ENCODE measurements at regions not wholly inside any gene's neighbourhood (a gene's known extent, or its start where the extent isn't known, plus 50 kb on each side); places are given as distances from the start of the nearest gene placed in this dataset.

GRCh38 chr9:108676355-108676754, 179.4 kb downstream of the ACTL7B start:
- Histone ChIP-seq H3K4me1 (ENCODE audit: insufficient read depth, insufficient read length) (peaks cover 4% of the 10 kb centered on the region), H3K27me3 (ENCODE audit: insufficient read depth, insufficient read length) (no peaks in the 10 kb centered on the region), H3K9me3 (ENCODE audit: insufficient read depth, low read length) (no peaks in the 10 kb centered on the region), H3K36me3 (ENCODE audit: insufficient read depth, insufficient read length, low read length) (no peaks in the 10 kb centered on the region), H3K9ac (ENCODE audit: insufficient read length, low read depth) (no peak overlapping the region), H3K4me3 (ENCODE audit: insufficient read length, low read depth) (no peak overlapping the region)
- TF ChIP-seq ZNF274 (IDR thresholded peaks at IDR 0.05; ENCODE audit: low read depth, low read length), result no peak
- no peak for TF ChIP-seq YY1 (IDR thresholded peaks at IDR 0.05; ENCODE audit: insufficient read depth, insufficient read length)
- no peak for TF ChIP-seq SUZ12 (IDR thresholded peaks at IDR 0.05; ENCODE audit: extremely low read depth, insufficient read depth, insufficient read length)
- no peak for DNase-seq (ENCODE audit: low read depth, low spot score)

- Histone ChIP-seq H3K4me1 (ENCODE audit: insufficient read depth, insufficient read length) (peaks cover 4% of the 10 kb centered on the region), H3K27me3 (ENCODE audit: insufficient read depth, insufficient read length) (no peaks in the 10 kb centered on the region), H3K9ac (ENCODE audit: insufficient read length, low read depth) (no peak overlapping the region), H3K4me3 (ENCODE audit: insufficient read length, low read depth) (no peak overlapping the region), H3K36me3 (ENCODE audit: insufficient read depth, insufficient read length, low read length) (no peaks in the 10 kb centered on the region), H3K9me3 (ENCODE audit: insufficient read depth, low read length) (no peaks in the 10 kb centered on the region)
- DNase-seq (ENCODE audit: low read depth, low spot score), result no peak
- TF ChIP-seq SUZ12 (IDR thresholded peaks at IDR 0.05; ENCODE audit: extremely low read depth, insufficient read depth, insufficient read length), result no peak
- TF ChIP-seq YY1 (IDR thresholded peaks at IDR 0.05; ENCODE audit: insufficient read depth, insufficient read length), result no peak
- no peak for TF ChIP-seq ZNF274 (IDR thresholded peaks at IDR 0.05; ENCODE audit: low read depth, low read length)
Observed at GRCh38 chr9:108675708-108676107, 180.1 kb downstream of the ACTL7B start.

GRCh38 chr9:108674766-108675530, 180.8 kb downstream of the ACTL7B start:
- Histone ChIP-seq H3K4me1 (ENCODE audit: insufficient read depth, insufficient read length) (peaks cover 4% of the 10 kb centered on the region), H3K36me3 (ENCODE audit: insufficient read depth, insufficient read length, low read length) (no peaks in the 10 kb centered on the region), H3K27me3 (ENCODE audit: insufficient read depth, insufficient read length) (no peaks in the 10 kb centered on the region), H3K9ac (ENCODE audit: insufficient read length, low read depth) (no peak overlapping the region), H3K9me3 (ENCODE audit: insufficient read depth, low read length) (no peaks in the 10 kb centered on the region), H3K4me3 (ENCODE audit: insufficient read length, low read depth) (no peak overlapping the region)
- TF ChIP-seq YY1 (IDR thresholded peaks at IDR 0.05; ENCODE audit: insufficient read depth, insufficient read length) (no peak), SUZ12 (IDR thresholded peaks at IDR 0.05; ENCODE audit: extremely low read depth, insufficient read depth, insufficient read length) (no peak), ZNF274 (IDR thresholded peaks at IDR 0.05; ENCODE audit: low read depth, low read length) (no peak)
- DNase-seq (ENCODE audit: low read depth, low spot score), result no peak

GRCh38 chr9:108673386-108673785, 182.4 kb downstream of the ACTL7B start:
- H3K9me3 ChIP-seq (ENCODE audit: insufficient read depth, low read length), result no peaks in the 10 kb centered on the region
- no peak for DNase-seq (ENCODE audit: low read depth, low spot score)
- H3K4me1 ChIP-seq (ENCODE audit: insufficient read depth, insufficient read length), result peaks cover 4% of the 10 kb centered on the region
- no peak overlapping the region for H3K4me3 ChIP-seq (ENCODE audit: insufficient read length, low read depth)
- no peaks in the 10 kb centered on the region for H3K27me3 ChIP-seq (ENCODE audit: insufficient read depth, insufficient read length)
- no peaks in the 10 kb centered on the region for H3K36me3 ChIP-seq (ENCODE audit: insufficient read depth, insufficient read length, low read length)
- no peak overlapping the region for H3K9ac ChIP-seq (ENCODE audit: insufficient read length, low read depth)
- no peak for TF ChIP-seq ZNF274 (IDR thresholded peaks at IDR 0.05; ENCODE audit: low read depth, low read length)
- TF ChIP-seq SUZ12 (IDR thresholded peaks at IDR 0.05; ENCODE audit: extremely low read depth, insufficient read depth, insufficient read length), result no peak
- no peak for TF ChIP-seq YY1 (IDR thresholded peaks at IDR 0.05; ENCODE audit: insufficient read depth, insufficient read length)

- Histone ChIP-seq H3K36me3 (ENCODE audit: insufficient read depth, insufficient read length, low read length) (no peaks in the 10 kb centered on the region), H3K27me3 (ENCODE audit: insufficient read depth, insufficient read length) (no peaks in the 10 kb centered on the region), H3K4me1 (ENCODE audit: insufficient read depth, insufficient read length) (peaks cover 4% of the 10 kb centered on the region), H3K9me3 (ENCODE audit: insufficient read depth, low read length) (no peaks in the 10 kb centered on the region), H3K9ac (ENCODE audit: insufficient read length, low read depth) (no peak overlapping the region), H3K4me3 (ENCODE audit: insufficient read length, low read depth) (no peak overlapping the region)
- TF ChIP-seq SUZ12 (IDR thresholded peaks at IDR 0.05; ENCODE audit: extremely low read depth, insufficient read depth, insufficient read length), result no peak
- TF ChIP-seq ZNF274 (IDR thresholded peaks at IDR 0.05; ENCODE audit: low read depth, low read length), result no peak
- TF ChIP-seq YY1 (IDR thresholded peaks at IDR 0.05; ENCODE audit: insufficient read depth, insufficient read length), result no peak
- DNase-seq (ENCODE audit: low read depth, low spot score), result no peak
Observed at GRCh38 chr9:108672475-108673190, 183.2 kb downstream of the ACTL7B start.

- no peak overlapping the region for H3K4me3 ChIP-seq (ENCODE audit: insufficient read length, low read depth)
- no peak overlapping the region for H3K9ac ChIP-seq (ENCODE audit: insufficient read length, low read depth)
- H3K27me3 ChIP-seq (ENCODE audit: insufficient read depth, insufficient read length), result no peaks in the 10 kb centered on the region
- H3K9me3 ChIP-seq (ENCODE audit: insufficient read depth, low read length), result no peaks in the 10 kb centered on the region
- no peak for TF ChIP-seq YY1 (IDR thresholded peaks at IDR 0.05; ENCODE audit: insufficient read depth, insufficient read length)
- TF ChIP-seq ZNF274 (IDR thresholded peaks at IDR 0.05; ENCODE audit: low read depth, low read length), result no peak
- no peak for TF ChIP-seq SUZ12 (IDR thresholded peaks at IDR 0.05; ENCODE audit: extremely low read depth, insufficient read depth, insufficient read length)
- H3K4me1 ChIP-seq (ENCODE audit: insufficient read depth, insufficient read length), result peaks cover 4% of the 10 kb centered on the region
- no peaks in the 10 kb centered on the region for H3K36me3 ChIP-seq (ENCODE audit: insufficient read depth, insufficient read length, low read length)
- no peak for DNase-seq (ENCODE audit: low read depth, low spot score)
Observed at GRCh38 chr9:108671794-108672193, 184.0 kb downstream of the ACTL7B start.

GRCh38 chr9:108671176-108671575, 184.6 kb downstream of the ACTL7B start:
- TF ChIP-seq ZNF274 (IDR thresholded peaks at IDR 0.05; ENCODE audit: low read depth, low read length) (no peak), YY1 (IDR thresholded peaks at IDR 0.05; ENCODE audit: insufficient read depth, insufficient read length) (no peak)
- Histone ChIP-seq H3K9me3 (ENCODE audit: insufficient read depth, low read length) (no peaks in the 10 kb centered on the region), H3K9ac (ENCODE audit: insufficient read length, low read depth) (no peak overlapping the region), H3K4me3 (ENCODE audit: insufficient read length, low read depth) (no peak overlapping the region), H3K4me1 (ENCODE audit: insufficient read depth, insufficient read length) (peaks cover 4% of the 10 kb centered on the region), H3K27me3 (ENCODE audit: insufficient read depth, insufficient read length) (no peaks in the 10 kb centered on the region), H3K36me3 (ENCODE audit: insufficient read depth, insufficient read length, low read length) (no peaks in the 10 kb centered on the region)
- DNase-seq (ENCODE audit: low read depth, low spot score), result no peak

All from NT2/D1 (cell line).